Osteoblast (primary cell): ENCODE measurements at regions not wholly inside any gene's neighbourhood (a gene's known extent, or its start where the extent isn't known, plus 50 kb on each side); places are given as distances from the start of the nearest gene placed in this dataset.
"Not testable (repeated sequence)": the region's sequence is repeated elsewhere in the genome, so short reads cannot be mapped to it uniquely, and the experiment has no call there.

Experiments
- DNase-seq: peaks from one replicate; pipeline ENCODE4 v3.0.0; 2011; ENCODE audit warnings: low spot score, mixed read lengths; ENCODE audit not compliant: insufficient read length; ENCODE audit errors: missing footprints
- H2AFZ ChIP-seq: 2 replicates; pipeline ENCODE4 v1.6.0; 2011; ENCODE audit warnings: mild to moderate bottlenecking, low read length
- H3K27ac ChIP-seq: 2 replicates; pipeline ENCODE4 v1.5.1; 2011; ENCODE audit warnings: mild to moderate bottlenecking, low read depth, low read length, moderate library complexity
- H3K27me3 ChIP-seq: 2 replicates; pipeline ENCODE4 v1.6.0; 2012; ENCODE audit warnings: mild to moderate bottlenecking, control low read depth, inconsistent platforms, low read length, moderate library complexity; ENCODE audit not compliant: insufficient read depth
- H3K36me3 ChIP-seq: 2 replicates; pipeline ENCODE4 v1.5.1; 2011; ENCODE audit warnings: mild to moderate bottlenecking, low read length, control low read depth, moderate library complexity; ENCODE audit not compliant: insufficient read depth
- H3K4me1 ChIP-seq: 2 replicates; pipeline ENCODE4 v1.5.1; 2011; ENCODE audit warnings: mild to moderate bottlenecking, low read length, control low read depth, moderate library complexity; ENCODE audit not compliant: insufficient read depth
- H3K4me2 ChIP-seq: 2 replicates; pipeline ENCODE4 v1.6.0; 2011; ENCODE audit warnings: mild to moderate bottlenecking, low read length; ENCODE audit not compliant: insufficient read depth
- H3K4me3 ChIP-seq: fragments of 200-600 bp; sonication (generic); 3 replicates; pipeline ENCODE4 v1.5.1; 2012; ENCODE audit warnings: mild to moderate bottlenecking, low read length, inconsistent platforms; ENCODE audit not compliant: insufficient read depth
- H3K79me2 ChIP-seq: 2 replicates; pipeline ENCODE4 v1.6.0; 2012; ENCODE audit warnings: mild to moderate bottlenecking, low read length, control low read depth, inconsistent platforms; ENCODE audit not compliant: insufficient read depth
- H3K9me3 ChIP-seq: 2 replicates; pipeline ENCODE4 v1.5.1; 2011; ENCODE audit warnings: low read depth, low read length, control low read depth
- H4K20me1 ChIP-seq: 2 replicates; pipeline ENCODE4 v1.6.0; 2012; ENCODE audit warnings: mild to moderate bottlenecking, low read length, control low read depth; ENCODE audit not compliant: insufficient read depth
- TF ChIP-seq, protein P1 (sequence below): IDR thresholded peaks from 2 replicates; pipeline ENCODE4 v1.5.1; 2011; ENCODE audit warnings: mild to moderate bottlenecking, low read depth, low read length, moderate library complexity; ENCODE audit errors: extremely low read depth

DNA sequence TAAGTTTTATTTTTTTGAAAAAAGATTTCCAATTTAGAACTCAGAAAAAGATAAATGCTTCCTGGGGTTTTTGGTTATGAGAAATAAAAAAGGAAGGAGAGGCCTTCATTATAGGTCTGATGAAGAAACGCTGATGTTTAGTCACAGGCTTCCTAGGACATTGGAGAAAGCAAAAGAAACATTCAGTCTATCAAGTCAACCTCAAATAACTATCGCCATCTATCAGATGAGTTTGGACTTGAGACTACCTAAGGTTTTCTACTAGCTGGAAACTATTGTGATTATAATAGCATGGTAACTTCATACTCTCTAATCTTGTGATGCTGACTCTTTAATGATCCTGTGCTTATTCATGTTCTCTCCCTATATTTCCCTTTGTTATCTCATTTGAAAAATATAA is 171.3 kb downstream of the TPBG start:
- Histone ChIP-seq H3K27ac (no peak overlapping the region), H4K20me1 (no peaks in the 10 kb centered on the region), H3K79me2 (no peaks in the 10 kb centered on the region), H2AFZ (no peak overlapping the region), H3K4me3 (no peak overlapping the region), H3K36me3 (no peaks in the 10 kb centered on the region), H3K4me2 (no peak overlapping the region), H3K4me1 (no peaks in the 10 kb centered on the region), H3K9me3 (no peaks in the 10 kb centered on the region), H3K27me3 (no peaks in the 10 kb centered on the region)
- no peak for DNase-seq
- TF ChIP-seq, protein P1, sequence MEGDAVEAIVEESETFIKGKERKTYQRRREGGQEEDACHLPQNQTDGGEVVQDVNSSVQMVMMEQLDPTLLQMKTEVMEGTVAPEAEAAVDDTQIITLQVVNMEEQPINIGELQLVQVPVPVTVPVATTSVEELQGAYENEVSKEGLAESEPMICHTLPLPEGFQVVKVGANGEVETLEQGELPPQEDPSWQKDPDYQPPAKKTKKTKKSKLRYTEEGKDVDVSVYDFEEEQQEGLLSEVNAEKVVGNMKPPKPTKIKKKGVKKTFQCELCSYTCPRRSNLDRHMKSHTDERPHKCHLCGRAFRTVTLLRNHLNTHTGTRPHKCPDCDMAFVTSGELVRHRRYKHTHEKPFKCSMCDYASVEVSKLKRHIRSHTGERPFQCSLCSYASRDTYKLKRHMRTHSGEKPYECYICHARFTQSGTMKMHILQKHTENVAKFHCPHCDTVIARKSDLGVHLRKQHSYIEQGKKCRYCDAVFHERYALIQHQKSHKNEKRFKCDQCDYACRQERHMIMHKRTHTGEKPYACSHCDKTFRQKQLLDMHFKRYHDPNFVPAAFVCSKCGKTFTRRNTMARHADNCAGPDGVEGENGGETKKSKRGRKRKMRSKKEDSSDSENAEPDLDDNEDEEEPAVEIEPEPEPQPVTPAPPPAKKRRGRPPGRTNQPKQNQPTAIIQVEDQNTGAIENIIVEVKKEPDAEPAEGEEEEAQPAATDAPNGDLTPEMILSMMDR, result no peak

DNA sequence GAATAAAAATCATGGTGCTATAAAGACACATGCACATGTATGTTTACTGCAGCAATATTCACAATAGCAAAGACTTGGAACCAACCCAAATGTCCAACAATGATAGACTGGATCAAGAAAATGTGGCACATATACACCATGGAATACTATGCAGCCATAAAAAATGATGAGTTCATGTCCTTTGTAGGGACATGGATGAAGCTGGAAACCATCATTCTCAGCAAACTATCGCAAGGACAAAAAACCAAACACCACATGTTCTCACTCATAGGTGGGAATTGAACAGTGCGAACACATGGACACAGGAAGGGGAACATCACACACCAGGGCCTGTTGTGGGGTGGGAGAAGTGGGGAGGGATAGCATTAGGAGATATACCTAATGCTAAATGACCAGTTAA is 185.9 kb downstream of the TPBG start:
- not testable (repeated sequence) for H3K4me3 ChIP-seq, H3K9me3 ChIP-seq, H3K4me1 ChIP-seq, H3K36me3 ChIP-seq, DNase-seq, H3K4me2 ChIP-seq, H4K20me1 ChIP-seq, H3K79me2 ChIP-seq, H2AFZ ChIP-seq, H3K27ac ChIP-seq, H3K27me3 ChIP-seq

DNA sequence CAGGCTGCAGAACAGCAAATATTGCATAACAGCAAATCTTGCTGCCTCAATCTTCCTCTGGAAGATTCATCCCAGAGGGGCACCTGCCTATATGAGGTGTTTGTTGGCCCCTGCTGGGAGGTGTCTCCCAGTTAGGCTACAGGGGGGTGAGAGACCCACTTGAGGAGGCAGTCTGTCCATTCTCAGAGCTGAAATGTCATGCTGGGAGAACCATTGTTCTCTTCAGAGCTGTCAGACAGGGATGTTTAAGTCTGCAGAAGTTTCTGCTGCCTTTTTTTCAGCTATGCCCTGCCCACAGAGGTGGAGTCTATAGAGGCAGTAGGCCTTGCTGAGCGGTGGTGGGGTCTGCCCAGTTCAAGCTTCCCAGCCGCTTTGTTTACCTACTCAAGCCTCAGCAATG is 187.7 kb downstream of the TPBG start:
- H3K79me2 ChIP-seq, H3K4me1 ChIP-seq, H2AFZ ChIP-seq, H3K4me2 ChIP-seq, H3K27me3 ChIP-seq, H3K36me3 ChIP-seq, H4K20me1 ChIP-seq, H3K4me3 ChIP-seq, H3K9me3 ChIP-seq, DNase-seq, H3K27ac ChIP-seq: not testable (repeated sequence)

DNA sequence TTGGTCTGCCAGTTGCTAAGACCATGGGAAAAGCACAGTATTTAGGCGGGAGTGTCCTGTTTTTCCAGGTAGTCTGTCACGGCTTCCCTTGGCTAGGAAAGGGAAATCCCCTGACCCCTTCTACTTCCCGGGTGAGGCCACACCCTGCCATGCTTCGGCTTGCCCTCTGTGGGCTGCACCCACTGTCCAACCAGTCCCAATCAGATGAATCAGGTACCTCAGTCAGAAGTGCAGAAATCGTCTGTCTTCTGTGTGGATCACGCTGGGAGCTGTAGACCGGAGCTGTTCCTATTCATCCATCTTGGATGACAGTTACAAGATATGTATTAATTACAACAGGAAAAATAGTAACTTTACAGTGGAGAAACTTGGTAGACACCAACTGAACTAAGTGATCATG is 188.2 kb downstream of the TPBG start:
- Histone ChIP-seq H3K4me2 (no peak overlapping the region), H3K4me1 (no peaks in the 10 kb centered on the region), H4K20me1 (no peaks in the 10 kb centered on the region), H2AFZ (no peak overlapping the region), H3K9me3 (no peaks in the 10 kb centered on the region), H3K27ac (no peak overlapping the region), H3K27me3 (peaks cover 3% of the 10 kb centered on the region), H3K36me3 (no peaks in the 10 kb centered on the region), H3K4me3 (no peak overlapping the region), H3K79me2 (no peaks in the 10 kb centered on the region)
- no peak for DNase-seq
- TF ChIP-seq, protein P1, result no peak

DNA sequence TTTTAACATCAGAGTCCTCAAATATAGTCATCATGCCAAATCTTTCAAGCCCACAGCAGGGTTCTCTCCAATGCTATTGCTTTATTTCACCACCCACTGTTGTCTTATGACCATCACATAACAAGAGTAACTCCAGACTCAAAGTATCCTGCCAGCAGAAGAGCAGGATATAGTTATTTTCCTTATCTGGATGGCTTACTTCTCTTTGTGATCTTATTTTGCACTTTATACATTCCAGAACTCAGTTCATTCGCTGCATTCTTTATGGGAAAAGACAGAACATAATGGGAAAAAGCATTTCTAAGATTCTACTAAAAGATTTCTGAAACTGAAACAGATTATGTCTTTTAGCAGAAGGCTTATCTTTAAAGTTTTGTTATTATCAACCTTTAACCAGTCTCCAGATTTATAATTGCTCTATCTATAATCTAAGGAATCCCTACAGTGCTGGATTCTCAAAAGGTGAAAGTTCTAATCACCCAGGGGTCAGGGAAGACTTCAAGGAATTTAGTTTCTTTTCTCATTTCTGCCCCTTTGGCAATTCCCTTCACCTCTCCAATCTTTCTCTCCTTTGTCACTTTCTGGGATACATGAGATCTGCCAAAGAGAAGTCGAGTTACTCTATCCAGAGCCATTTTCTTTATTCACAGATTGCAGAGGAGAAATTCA is 190.4 kb downstream of the TPBG start:
- Histone ChIP-seq H3K4me2 (no peak overlapping the region), H3K79me2 (no peaks in the 10 kb centered on the region), H3K27me3 (peaks cover 3% of the 10 kb centered on the region), H3K27ac (no peak overlapping the region), H3K4me3 (no peak overlapping the region), H3K4me1 (no peaks in the 10 kb centered on the region), H3K9me3 (no peaks in the 10 kb centered on the region), H2AFZ (no peak overlapping the region), H3K36me3 (no peaks in the 10 kb centered on the region), H4K20me1 (no peaks in the 10 kb centered on the region)
- TF ChIP-seq, protein P1, result no peak
- DNase-seq, result no peak
